ENCODE measurements at regions not wholly inside any gene's neighbourhood (a gene's known extent, or its start where the extent isn't known, plus 50 kb on each side); places are given as distances from the start of the nearest gene placed in this dataset.

DNA sequence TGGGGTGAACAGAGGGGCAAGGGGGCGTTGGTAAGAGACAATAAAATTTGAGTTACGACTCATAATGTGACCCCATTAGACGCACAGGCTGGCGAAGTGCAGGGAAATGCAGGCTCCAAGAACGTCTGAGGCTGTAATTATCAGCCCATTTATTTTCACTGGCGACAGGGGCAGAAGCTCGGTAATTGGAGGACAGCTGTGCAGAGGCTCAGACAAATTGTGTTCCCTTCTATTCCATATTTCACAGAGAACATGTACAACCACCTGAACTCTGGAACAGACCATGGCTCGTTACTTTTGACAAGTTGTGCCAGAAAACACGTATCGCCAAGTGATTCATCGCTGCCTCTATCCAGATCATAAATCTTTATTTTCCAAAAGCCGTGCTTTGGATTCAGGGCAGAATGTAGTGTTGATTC lies 137.3 kb upstream of the FRMD4A start:
- no peak for DNase-seq (ENCODE audit: low read depth)

DNA sequence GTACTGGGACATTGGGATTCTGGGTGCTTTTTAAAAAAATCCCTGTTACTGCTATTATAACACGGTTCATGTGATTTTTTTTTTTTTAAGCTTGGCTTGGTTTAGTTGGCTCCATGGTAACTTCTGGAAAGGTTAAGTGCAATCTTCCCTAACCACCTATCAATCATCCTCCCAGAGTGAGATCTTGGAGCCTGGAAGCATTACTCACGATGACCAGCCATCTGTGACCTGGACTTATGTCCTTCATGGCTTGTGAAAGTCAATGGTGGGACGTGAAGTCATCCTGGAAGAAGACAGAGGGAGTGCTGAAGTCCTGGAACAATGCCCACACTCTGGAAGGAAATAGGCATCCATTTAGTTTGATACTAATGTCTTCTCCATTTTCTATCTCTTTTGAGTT lies 135.5 kb upstream of the FRMD4A start:
- no peak for DNase-seq (ENCODE audit: low read depth)

DNA sequence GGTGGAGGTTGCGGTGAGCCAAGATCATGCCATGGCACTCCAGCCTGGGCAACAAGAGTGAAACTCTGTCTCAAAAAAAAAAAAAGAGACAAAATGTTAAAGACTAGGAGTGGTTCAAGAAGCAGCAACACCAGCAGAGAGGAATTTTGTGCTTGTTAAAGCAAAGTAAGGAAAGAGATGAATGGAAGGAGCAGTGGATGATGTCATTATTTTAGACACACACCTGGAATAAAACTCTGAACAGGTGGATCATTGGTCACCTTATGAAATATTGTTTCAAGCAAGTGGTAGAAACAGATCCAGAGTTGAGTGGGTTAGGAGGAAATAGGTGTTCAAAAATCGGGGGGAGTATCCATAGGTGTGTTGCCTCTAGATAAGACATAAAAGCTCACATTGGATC lies 129.7 kb upstream of the FRMD4A start:
- DNase-seq (ENCODE audit: low read depth), result no peak

DNA sequence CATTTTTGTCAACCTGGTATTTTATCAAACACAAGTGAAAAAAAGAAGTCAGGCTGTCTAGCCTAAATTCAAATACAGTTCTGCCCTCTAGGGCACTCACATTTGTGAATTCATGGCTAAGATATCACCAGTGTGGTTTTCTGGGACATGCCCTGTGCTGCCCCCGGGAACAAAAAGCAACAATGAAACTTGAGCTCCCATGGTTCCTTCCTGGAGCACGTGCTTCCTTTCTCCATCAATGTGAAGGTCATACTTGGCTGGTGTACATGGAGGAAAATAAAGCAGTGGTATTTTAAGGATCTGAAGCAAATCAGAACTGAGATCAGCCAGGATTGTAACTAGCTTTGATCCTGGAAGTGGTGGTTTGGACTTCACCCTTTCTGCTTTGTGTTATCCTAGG lies 128.9 kb upstream of the FRMD4A start:
- DNase-seq (ENCODE audit: low read depth), result no peak

DNA sequence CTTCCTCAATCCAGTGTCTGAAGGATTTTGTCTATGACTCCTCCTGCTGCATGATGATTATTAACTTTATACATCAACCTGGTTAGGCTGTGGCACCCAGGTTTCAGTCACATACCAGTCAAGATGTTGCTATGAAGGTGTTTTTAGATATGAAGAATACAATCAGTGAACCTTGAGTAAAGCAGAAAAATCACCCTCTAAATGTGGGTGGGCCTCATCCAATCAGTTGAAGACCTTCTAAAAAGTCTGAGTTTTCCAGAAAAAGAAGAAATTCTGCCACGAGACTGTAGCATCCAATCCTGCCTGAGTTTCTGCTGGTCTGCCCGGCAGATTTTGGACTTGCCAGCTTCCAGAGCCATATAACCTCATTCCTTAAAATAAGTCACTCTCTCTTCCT lies 126.1 kb upstream of the FRMD4A start:
- DNase-seq (ENCODE audit: low read depth), result no peak

DNA sequence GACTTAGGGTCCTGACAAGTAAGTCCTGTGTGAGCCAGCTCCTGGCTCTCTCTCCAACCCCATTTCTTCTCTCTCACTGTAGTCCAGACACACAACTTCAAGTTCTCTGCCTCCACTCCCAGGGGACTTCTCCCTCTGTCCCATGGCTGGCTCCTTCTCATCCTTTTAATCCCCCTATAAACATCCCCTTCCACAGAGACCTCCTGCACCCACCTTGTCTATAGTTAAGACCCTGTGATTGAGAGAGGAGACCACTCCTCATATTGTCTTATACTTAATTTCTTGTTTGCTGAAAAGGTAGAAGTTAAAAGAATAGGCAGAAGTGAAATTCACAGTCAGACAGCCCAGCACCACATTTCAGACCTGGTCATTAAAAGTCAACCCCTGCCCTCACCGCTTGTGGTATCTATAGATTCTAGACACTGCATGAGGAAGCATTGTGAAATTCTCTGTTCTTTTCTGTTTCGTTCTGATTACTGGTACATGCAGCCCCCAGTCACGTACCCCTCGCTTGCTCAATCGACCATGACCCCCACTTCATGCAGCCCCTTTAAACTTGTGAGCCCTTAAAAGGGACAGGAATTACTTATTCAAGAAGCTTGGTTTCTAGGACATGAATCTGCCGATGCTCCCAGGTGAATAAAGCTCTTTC lies 125.6 kb upstream of the FRMD4A start:
- DNase-seq (ENCODE audit: low read depth), result no peak

DNA sequence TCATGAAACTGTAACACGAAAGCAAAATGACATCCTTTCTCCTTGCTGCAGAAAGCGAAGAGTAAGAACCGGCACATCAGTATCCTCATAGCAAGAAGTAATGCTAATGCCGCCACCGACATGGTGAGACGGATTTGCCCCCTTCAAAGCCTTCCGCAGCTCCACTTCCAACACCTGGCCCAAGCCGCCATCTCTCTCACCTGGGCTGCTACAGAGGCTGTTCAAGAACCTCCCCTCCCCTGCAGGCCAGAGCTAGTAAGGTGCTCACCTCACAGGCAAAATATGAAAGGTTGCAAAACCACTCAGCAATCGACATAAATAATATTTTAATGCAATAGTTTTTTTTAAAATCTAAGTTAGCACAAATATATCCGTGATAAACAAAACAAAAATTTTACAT lies 123.9 kb upstream of the FRMD4A start:
- DNase-seq (ENCODE audit: low read depth), result no peak

DNA sequence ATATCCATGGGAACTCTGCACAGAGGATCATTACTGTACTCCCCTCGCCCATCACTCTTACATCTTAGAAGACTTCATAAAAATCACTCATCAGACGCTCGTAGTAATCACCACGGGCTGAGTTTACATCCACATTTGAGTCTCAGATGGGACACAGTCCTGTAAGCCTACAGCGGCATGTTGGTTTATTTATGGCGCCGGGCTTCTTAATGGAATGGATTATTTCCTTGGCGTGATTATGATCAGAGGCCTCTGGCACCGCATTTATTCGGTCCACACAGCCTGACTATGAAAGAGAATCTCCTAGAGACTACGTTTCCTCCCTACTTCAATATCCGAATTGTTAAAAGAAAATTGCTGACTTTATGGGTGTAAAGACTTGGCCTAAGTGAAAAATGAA lies 123.5 kb upstream of the FRMD4A start:
- no peak for DNase-seq (ENCODE audit: low read depth)

DNA sequence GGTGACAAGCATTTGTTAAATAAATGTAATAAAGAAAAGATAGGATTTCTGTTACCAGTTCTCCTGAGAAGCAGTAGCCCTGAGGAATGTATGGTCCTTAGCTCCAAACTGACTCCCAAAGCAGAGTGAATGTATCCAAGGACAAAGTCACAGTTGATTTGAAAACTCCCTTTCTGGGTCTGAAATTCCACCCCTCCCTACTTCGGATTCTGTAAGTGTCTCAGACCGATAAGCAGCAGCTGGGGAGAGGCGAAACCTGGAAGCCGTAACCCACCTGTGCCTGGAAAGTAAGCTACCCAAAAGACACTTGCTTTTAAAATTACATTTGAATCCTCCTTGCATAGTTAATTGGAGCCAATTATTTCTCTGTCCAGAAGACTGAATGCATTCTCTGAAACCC lies 122.9 kb upstream of the FRMD4A start:
- DNase-seq (ENCODE audit: low read depth), result no peak

DNA sequence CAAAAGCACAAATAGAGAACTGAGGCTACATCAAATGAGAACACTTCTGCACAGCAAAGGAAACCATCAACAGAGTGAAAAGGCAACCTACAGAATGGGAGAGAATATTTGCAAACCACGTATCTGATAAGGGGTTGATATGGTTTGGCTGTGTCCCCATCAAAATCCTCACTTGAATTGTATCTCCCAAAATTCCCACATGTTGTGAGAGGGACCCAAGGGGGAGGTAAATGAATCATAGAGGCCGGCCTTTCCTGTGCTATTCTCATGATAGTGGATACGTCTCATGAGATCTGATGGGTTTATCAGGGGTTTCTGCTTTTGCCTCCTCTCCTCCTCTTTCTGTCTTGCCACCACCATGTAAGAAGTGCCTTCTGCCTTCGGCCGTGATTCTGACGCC lies 120.6 kb upstream of the FRMD4A start:
- DNase-seq (ENCODE audit: low read depth), result no peak

DNA sequence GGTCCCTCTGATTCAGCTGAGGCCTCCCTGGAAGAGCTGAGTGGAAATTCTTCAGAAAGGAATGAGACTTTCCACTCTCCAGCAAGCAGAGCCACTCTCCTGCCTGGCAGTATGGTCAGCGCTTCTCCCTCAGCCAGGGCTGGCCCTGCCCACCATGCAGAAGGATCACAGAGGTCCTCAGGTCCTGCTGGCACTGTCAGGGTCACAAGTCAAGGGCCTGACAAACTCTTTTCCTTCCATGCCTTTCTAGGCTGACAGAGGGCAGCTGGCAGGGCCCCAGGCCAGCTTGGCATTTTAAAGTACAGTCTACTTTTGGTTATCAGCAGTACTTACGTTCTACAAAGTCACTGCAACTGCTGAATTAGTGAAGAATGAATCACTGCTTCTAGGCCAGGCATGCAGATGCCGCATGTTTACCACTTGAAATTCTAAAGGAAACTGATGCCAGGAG lies 119.3 kb upstream of the FRMD4A start:
- DNase-seq (ENCODE audit: low read depth), result no peak

DNA sequence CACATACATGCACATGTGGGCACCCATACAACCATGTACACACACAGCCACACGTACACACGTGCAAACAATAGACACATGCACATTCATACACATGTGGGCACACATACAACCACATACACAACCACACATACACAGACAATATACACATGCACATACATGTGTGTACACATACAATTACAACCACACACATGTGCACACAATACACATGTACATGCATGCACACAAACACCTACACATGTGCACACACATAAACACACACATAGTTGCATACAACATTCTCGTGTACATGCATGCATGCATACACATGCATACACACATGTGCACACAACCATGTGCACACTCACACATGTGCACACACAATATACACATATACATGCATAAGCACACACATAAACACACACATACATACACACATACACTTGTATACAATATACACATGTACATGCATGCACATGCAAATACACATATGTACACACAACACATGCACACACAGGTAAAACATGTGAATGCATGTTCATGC lies 118.6 kb upstream of the FRMD4A start:
- no peak for DNase-seq (ENCODE audit: low read depth)

DNA sequence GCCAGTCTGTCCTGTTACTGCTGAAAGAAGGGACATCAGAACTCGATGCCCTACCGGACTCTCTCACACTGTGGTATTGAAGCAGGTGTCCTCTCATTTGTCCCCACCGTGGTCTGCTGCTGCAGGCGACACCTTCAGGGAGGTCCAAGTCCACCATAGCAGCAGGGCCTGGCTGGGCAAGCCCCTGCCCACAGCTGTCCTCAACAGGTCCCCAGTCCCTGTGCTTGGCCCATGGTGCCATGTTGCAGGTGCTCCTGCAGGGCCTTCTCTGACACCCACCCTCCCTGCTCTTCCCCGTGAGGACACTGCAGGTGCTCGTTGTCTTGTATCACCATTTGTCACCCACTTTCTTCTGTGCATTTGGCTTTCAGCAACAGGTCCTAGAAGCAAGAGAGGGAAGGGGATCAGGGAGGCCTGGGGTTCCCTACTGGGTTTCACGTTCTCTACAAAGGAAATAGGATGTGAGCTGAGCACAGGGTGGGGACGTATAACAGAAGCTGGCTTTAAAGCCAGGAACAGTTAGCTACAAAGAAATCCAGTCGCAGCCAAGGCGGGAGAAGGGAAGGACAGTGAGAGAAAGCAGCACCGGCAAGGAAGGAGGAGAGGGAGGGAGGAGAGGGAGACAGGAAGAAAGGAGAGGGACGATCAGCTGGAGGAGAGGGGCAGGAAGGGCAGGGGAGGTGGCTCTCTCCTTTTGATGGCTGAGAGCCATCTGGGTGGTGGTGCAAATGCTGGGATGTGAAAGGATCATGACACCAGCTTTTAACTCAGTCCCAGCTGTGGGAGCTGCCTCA lies 117.7 kb upstream of the FRMD4A start:
- no peak for DNase-seq (ENCODE audit: low read depth)

DNA sequence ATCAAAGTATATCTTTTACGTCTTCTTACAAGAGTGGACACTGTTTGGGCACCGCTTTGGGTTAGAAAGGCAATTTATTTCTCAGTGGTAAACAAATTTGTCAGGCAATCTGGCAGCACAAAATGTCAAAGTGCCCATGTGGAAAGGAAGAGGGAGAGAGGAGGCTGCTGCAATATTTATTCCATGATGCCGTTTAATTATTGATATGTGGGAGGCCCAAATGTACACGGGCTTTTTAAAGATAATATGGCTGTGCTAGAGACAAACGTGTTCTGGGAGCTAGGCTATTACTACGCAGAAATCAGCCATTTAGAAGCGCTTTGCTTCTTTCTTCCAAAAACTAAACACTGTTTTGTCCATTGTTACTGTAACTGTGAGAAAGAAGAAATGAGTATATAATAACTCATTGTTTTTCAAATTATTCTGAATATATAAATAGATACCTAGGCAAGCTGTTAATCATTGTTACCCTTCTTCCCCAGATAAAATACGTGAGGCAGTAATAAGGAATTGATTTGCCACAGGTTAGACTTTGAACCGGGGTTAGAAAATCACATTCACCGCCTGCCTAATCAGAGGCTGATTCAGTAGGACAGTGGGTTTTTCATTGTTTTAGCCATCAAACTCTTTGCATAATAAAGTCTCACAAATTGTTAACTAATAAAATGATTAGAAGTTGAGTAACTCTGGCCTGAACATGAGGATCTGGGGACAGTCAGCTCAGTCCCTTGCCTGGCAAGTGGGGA lies 116.5 kb upstream of the FRMD4A start:
- DNase-seq (ENCODE audit: low read depth), result no peak

DNA sequence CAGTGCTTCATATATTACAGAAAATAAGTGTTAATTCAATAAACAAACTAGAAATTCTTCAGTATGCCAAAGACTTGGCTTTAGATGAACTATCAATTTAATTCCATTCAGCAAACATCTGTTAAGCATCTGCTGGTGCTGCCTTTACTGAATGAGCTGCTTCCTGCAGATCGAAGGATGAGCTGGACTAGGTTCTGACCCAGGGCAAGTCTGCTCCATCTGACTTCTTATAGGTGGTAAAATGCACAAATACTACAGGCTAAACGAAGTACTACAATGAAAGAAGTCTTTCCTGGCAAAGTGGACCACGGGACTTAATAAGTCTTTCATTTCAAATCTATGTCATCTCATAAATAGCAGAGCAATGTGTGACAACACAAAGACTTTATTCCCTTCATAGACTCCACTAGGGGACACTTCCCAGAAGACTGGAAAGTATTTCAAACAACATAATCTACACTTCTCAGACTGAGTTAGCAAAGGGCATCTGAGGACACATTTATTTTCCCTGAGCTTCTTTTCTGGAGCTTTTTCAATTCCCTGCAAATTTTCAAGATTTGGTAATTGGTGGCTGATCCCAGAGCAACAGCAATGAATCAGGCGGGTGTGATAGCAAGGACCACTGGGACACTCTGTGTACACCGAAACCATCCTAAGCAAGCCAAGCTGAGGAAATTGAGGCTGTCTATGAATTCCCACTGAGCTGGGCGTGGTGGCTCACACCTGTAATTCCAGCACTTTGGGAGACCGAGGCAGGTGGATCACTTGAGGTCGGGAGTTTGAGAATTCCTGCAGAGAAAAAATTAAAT lies 108.9 kb upstream of the FRMD4A start:
- no peak for DNase-seq (ENCODE audit: low read depth)

DNA sequence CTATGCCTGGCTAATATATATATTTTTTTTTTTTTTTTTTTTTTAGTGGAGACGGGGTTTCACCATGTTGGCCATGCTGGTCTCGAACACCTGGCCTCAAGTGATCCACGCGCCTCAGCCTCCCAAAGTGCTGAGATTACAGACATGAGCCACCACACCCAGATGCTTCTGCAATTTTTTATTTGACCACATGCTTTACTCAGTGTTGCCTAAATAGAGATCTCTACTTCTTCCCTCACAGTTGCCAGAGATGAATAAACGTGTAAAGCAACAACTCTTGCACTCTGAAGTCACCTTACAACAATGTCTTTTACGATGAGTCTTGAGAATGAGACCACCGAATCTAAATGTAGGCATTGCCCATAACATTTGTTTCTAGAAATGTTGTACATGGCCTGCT lies 107.9 kb upstream of the FRMD4A start:
- DNase-seq (ENCODE audit: low read depth), result no peak

DNA sequence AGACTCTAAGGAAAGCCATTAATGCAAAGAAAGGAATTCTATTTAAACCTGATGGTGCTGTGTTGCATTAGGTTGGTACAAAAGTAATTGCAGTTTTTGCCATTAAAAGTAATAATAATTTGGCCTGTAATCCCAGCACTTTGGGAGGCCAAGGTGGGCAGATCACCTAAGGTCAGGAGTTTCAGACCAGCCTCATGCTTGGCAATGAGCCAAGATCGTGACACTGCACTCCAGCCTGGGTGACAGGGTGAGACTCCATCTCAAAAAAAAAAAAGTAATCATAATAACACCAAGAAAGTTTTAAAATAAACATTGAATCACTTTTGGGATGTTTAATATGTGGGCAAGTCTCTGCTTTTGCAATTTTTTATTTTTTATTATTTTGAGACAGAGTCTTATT lies 107.3 kb upstream of the FRMD4A start:
- DNase-seq (ENCODE audit: low read depth), result no peak

DNA sequence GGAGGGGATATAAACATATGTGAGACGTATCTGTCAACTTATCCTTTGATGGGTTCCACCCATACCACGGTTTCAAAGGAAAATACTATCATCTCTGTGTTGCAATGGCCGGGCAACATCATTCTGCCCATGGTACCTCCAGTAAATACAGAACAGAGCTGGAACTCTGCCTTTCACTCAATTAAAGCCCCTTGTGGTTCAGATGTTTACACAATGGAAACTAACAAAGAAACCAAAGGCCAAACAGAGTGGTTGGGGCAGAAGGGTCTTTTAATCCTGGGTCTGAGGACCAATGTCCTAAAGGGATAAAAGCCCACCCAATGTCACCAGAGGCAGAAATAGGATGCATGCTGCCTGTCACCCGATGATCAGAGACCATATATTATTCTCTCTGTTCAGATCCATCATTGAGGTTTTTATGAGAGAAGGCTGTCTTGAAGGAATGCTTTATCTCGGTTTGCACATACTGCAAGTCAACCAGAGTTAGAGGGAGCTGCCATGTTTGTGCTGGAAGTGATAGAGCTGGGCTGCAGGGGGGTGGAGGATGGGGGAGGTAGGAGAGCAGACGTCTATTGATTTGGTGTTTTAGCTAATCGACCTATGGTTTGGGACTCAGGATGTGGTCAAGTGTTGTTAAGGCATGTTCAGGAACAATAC lies 105.4 kb upstream of the FRMD4A start:
- no peak for DNase-seq (ENCODE audit: low read depth)

DNA sequence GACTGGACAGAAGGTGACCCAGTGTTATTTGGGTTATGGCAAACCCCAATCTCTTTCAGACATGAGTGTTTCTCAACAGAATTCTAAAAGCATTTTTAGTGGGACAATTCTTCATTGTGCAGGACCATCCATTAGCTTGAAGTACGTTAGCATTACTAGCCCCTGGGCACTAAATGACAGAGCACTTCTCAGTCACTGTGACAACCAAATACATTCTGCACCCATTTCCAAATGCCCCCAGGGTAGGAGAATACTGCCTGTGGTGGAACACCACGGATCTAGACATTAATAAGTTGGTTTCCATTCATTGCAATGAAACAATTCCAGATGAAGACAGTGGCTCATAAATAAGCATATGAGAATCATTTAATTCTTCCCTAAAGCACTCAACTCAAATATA lies 102.4 kb upstream of the FRMD4A start:
- no peak for DNase-seq (ENCODE audit: low read depth)

DNA sequence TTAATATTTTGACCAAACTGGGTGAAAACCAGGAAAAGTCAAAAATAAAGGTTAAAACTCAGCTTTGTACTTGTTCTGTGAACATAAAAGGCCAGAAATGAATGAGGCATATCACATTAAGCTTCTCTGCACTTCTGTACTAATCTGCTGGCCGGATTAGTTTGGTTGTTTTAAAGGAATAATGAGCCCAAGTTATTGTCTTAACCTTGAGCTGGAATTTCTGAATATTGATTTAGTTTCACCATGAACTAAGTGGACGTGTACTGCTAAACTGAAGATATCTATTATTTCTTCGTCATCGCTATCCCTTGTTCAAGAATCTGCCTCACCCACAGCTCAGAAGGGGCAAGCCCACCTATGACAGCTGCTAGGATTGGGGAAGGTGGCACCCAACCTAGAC lies 101.1 kb upstream of the FRMD4A start:
- no peak for DNase-seq (ENCODE audit: low read depth)

DNA sequence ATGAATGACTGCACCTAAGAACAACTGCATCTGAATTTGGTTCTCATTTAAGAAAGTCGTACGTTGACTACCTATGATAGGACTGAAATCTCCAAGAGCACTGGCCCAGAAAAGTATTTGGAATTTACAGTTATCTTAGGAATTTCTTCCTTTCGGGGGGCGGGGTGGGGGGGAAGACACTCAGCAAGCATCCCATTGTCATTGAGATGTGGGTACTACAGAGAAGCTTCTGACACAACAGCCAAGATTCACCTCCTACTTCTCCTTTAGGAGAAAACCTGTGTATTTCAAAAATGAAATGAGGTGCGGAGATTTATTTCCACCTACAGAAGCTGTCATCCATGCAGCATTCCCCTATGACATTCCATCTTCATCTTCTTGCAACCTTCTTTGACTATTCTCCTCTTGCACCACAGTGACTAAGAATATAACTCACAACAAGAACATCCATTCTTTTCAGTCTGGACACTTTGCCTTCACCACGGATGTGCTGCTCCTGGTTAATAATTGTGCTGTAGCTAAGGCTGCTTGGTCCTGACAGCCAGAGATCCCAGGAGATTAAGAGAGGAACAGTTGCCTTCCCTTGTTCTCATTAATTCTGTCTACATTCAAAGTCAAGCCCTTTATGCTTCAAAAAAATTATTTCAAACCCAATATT lies 98.4 kb upstream of the FRMD4A start:
- DNase-seq (ENCODE audit: low read depth), result no peak

Measured in stimulated activated CD8-positive, alpha-beta memory T cell treated with anti-CD3 and anti-CD28 coated beads, Interleukin-4, amount 100 ng/mL, for 24 hours (primary cell).